ENCODE measurements at regions not wholly inside any gene's neighbourhood (a gene's known extent, or its start where the extent isn't known, plus 50 kb on each side); places are given as distances from the start of the nearest gene placed in this dataset.

- TF ChIP-seq CTCF (IDR thresholded peaks at IDR 0.05; ENCODE audit: low read depth, low read length) (no peak), POLR2A (IDR thresholded peaks at IDR 0.05; ENCODE audit: extremely low read depth, insufficient read length) (no peak)
Measured at GRCh38 chr1:184879876-184880557, 94.3 kb downstream of the NIBAN1 start.
